GM12874 (cell line): ENCODE measurements at regions not wholly inside any gene's neighbourhood (a gene's known extent, or its start where the extent isn't known, plus 50 kb on each side); places are given as distances from the start of the nearest gene placed in this dataset.

Source experiments
- TF ChIP-seq, protein P1 (sequence below): IDR thresholded peaks from 2 replicates; pipeline ENCODE4 v1.5.1; 2011; ENCODE audit warnings: low read depth, mild to moderate bottlenecking, control low read depth, low read length, moderate library complexity; ENCODE audit not compliant: insufficient read depth

DNA sequence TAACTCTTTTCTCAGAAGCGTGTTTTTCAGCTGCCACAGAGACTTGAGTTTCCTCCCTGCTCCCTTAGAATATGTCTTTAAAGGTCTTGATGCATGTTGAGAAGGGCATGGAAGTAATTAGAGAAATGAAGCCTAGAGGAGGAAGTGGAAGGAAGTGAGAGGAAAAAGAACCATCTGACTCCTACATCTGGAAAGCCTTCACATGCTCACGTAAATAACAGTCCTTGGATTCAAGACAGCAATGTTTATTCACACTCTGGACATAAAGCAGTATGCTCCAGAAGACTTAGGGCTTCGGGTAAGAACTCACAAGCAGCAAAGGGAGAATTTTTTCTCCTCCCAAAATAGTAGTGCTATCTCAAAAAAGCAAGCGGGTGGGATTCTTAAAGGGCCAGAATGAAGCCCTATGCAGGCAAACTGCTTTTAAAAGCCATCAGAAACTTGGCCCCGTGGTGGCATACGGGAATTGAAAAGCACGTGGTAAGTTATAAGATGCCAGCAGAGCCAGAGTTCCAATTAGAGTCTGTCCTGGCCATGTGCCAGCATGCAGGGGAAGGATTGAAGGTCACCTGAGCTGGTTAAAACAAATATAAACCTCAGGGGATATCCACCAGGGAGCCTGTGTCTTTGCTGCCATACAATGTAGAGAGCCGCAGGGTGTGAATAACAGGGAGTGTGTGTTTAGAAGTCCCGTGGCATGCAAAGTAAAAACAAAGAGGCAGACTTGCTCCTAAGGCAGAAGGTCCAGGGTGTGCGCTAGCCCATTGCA lies 380.8 kb upstream of the NDN start:
- TF ChIP-seq, protein P1, sequence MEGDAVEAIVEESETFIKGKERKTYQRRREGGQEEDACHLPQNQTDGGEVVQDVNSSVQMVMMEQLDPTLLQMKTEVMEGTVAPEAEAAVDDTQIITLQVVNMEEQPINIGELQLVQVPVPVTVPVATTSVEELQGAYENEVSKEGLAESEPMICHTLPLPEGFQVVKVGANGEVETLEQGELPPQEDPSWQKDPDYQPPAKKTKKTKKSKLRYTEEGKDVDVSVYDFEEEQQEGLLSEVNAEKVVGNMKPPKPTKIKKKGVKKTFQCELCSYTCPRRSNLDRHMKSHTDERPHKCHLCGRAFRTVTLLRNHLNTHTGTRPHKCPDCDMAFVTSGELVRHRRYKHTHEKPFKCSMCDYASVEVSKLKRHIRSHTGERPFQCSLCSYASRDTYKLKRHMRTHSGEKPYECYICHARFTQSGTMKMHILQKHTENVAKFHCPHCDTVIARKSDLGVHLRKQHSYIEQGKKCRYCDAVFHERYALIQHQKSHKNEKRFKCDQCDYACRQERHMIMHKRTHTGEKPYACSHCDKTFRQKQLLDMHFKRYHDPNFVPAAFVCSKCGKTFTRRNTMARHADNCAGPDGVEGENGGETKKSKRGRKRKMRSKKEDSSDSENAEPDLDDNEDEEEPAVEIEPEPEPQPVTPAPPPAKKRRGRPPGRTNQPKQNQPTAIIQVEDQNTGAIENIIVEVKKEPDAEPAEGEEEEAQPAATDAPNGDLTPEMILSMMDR = no peak

DNA sequence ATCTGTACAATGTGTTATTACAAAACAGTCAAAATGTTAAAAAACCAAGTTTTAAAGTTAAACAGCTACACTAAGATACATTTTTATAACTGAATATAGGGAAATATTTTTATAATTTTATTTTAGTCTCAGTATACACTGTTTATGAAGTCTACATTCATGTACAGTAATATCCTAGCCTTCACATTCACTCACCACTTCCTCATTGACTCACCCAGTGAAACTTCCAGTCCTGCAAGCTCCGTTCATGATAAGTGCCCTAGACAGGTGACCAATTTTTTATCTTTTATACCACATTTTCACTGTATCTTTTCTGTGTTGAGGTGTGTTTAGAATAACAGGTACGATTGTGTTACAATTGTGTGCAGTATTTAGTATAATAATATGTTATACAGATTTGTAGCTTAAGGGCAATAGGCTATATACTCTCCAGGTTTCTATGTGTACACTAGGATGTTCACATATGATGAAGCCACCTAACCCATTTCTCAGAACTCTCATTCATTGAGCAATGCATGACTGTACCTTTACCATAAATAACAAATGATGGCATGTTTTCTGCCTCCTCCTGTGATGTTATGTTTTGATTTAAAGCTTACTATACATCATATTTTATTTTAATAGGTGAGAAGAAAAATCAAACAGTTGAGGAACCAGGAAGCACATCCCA lies 388.4 kb upstream of the NDN start:
- TF ChIP-seq, protein P1 = no peak

DNA sequence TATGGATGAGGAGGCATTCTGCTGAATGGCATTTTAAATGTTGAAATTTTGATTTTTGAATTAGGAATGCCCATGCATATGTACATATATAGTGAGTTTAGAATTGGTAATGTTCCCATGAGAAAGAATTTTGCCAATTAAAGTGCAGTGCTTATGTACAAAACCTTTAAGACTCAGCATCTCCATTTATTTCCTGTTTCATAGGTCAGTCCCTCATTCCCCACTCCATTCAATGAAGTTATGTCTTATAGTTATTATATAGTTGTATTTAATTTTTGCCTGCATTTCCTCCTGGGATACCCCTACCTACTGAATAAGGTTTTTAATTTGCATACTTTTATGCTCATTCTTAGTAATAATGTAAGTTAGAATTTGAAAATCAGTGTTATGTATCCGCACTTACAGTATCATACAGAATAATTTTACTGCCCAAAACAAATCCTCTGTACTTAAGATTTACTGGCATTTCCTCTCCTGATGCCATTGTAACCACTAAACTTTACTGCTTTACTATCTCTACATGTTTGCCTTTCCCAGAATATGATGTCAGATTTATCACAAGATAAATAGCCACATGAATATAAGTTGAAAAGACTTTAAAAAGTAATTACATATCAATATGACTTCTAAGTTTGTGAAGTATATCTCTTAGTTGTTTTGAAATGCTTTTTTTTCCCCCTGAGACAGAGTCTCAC lies 389.1 kb upstream of the NDN start:
- TF ChIP-seq, protein P1 = no peak

DNA sequence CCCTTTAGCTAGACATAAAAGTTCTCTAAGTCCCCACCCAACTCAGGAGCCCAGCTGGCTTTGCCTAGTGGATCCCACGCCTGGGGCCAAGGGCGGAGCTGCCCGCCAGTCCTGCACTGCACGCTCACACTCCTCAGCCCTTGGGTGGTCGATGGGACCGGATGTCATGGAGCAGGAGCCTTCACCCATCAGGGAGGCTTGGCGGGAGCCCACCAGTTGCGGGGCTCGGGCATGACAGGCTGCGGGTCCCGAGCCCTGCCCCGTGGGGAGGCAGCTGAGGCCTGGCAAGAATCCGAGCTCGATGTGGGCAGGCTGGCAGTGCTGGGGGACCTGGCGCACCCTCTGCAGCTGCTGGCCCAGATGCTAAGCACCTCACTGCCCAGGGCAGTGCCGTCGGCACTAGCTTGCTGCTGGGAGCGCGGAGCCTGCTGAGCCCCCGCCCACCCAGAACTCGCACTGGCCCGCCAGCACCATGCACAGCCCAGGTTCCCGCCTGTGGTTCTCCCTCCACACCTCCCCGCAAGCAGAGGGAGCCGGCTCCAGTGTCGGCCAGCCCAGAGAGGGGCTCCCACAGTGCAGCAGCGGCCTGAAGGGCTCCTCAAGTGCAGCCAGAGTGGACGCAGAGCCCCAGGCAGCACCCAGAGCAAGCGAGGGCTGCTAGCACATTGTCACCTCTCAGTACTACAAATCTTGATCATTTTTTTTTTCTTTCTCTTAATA lies 391.4 kb upstream of the NDN start:
- TF ChIP-seq, protein P1 = no peak

DNA sequence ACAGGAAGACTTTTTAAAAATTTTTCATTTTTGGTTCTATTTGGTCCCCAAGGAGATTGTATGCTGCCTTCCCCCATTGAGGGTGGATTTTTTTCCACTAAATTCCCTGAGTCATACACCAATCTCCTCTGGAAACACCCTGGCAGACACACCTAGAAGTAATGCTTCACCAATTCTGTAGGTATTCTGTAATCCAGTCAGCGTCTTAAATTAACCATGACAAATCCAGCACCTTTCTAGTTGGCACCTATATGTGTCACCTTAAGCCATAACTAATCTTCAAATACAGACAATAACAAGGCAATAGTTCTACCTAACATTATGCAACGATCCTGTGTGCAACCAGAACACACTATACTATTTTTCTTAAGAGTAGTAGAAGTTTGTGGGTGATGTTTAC lies 459.1 kb upstream of the NDN start:
- TF ChIP-seq, protein P1 = no peak

DNA sequence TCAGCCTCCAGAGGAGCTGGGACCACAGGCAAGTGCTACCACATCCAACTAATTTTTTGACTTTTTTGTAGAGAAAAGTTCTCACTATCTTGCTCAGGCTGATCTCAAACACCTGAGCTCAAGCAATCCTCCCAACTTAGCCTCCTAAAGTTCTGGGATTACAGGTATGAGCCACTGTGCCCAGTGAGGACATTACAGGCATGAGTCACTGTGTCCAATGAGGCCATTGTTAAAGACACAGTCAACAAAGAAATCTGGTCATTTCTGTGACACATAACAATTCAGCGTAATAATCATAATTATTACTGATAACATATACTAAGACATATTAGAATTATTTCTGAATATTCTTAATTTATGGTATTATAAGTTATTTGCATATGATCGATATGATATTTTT lies 463.4 kb upstream of the NDN start:
- TF ChIP-seq, protein P1 = no peak

DNA sequence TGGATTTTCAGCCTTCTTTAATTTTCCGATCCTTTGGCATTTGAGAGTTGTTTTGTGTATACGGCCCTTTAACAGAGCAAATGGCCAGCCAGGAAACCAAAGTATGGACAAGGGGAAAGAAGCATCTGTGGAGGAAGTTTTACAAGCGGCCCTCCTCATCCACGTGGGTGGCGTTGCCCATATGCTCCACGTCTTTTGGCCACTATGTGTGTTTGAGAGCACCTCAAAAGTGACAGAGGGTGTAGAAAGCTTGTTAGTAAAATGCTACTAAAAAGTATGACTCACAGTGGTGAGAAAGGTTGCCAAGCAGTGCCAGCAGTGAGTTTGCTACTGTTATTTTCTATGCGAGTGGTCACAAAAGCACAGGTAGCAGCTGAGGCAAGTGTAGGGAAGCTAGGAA lies 451.8 kb upstream of the NPAP1 start:
- TF ChIP-seq, protein P1 = no peak
